GM18499 (cell line): ENCODE measurements at regions not wholly inside any gene's neighbourhood (a gene's known extent, or its start where the extent isn't known, plus 50 kb on each side); places are given as distances from the start of the nearest gene placed in this dataset.

Source experiments
- ATAC-seq: cut with Tn5 transposase; IDR thresholded peaks from one replicate; pipeline ENCODE4 v1.9.1; 2021; ENCODE audit warnings: moderate number of reproducible peaks; ENCODE audit not compliant: insufficient read depth, unreplicated experiment

GRCh38 chr2:204487447-204488229, 57.6 kb upstream of the PARD3B start:
- ATAC-seq, result no peak

GRCh38 chr2:204491528-204491927, 53.7 kb upstream of the PARD3B start:
- no peak for ATAC-seq

- ATAC-seq, result no peak
These were observed 52.9 kb upstream of the PARD3B start for GRCh38 chr2:204492417-204492816.

DNA sequence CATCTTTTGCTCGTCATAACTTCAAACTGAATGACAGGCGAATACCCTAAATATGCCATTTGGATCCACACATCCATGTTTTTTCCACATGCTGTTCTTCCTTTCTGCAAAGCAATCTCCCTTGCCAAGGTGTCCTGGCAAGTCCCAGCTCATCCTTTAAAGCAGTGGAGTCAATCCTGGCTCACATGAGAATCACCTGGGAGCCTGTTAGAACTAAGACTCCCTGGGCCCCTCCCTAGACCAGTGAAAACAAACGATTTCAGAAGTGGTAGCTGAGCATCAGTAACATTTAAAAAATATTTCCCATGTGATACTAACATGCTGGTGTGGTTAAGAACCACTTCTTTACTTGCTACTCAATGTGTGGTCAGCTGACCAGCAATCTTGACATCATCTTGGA, 50.6 kb upstream of the PARD3B start:
- no peak for ATAC-seq

- no peak for ATAC-seq
These were observed 49.9 kb upstream of the PARD3B start for GRCh38 chr2:204495381-204495780.
